SU-DHL-6 (cell line): ENCODE measurements at regions not wholly inside any gene's neighbourhood (a gene's known extent, or its start where the extent isn't known, plus 50 kb on each side); places are given as distances from the start of the nearest gene placed in this dataset.

Source experiments
- EZH2phosphoT487 ChIP-seq: fragments of 200-600 bp; sonication (generic), shearing (Covaris generic); conservative IDR thresholded peaks from 2 replicates; pipeline ENCODE4 v1.6.1; 2018; ENCODE audit warnings: mild to moderate bottlenecking, antibody characterized with exemption, low read length, moderate library complexity, mixed read lengths
- TF ChIP-seq, protein P1 (sequence below): fragments of 200-600 bp; sonication (generic); IDR thresholded peaks from one replicate; pipeline ENCODE4 v1.5.1; 2017; ENCODE audit warnings: antibody characterized with exemption, mild to moderate bottlenecking, low read length, moderate library complexity; ENCODE audit not compliant: insufficient read depth, poor library complexity, severe bottlenecking

DNA sequence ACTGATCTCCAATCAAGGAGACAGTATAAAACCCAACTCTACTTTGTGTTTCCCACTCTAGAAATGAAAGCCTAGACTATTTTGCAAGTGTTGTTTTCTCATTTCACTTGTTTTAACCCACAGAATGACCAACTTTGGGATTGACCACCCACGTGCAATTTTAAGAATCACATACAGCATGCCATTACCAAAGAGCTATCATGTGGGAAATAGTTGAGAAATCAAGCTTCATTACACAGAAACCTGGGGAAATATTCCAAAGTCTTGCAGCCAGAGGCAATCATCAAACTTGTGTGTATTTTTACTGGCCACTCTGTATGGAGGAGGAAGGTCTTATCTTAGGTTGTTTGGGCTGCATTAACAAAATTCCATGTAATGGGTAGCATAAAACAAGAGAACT, 451.4 kb upstream of the DAB2 start:
- TF ChIP-seq, protein P1, sequence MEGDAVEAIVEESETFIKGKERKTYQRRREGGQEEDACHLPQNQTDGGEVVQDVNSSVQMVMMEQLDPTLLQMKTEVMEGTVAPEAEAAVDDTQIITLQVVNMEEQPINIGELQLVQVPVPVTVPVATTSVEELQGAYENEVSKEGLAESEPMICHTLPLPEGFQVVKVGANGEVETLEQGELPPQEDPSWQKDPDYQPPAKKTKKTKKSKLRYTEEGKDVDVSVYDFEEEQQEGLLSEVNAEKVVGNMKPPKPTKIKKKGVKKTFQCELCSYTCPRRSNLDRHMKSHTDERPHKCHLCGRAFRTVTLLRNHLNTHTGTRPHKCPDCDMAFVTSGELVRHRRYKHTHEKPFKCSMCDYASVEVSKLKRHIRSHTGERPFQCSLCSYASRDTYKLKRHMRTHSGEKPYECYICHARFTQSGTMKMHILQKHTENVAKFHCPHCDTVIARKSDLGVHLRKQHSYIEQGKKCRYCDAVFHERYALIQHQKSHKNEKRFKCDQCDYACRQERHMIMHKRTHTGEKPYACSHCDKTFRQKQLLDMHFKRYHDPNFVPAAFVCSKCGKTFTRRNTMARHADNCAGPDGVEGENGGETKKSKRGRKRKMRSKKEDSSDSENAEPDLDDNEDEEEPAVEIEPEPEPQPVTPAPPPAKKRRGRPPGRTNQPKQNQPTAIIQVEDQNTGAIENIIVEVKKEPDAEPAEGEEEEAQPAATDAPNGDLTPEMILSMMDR = no peak
- no peak for TF ChIP-seq EZH2phosphoT487
